Neural progenitor cell (in vitro differentiated cells): ENCODE measurements at regions not wholly inside any gene's neighbourhood (a gene's known extent, or its start where the extent isn't known, plus 50 kb on each side); places are given as distances from the start of the nearest gene placed in this dataset.

Source experiments
- DNase-seq: peaks from one replicate; pipeline ENCODE4 v3.0.0-alpha.2; 2016; ENCODE audit warnings: low spot score
- H2AFZ ChIP-seq: fragments of 200-600 bp; sonication (generic); replicated peaks from 2 replicates; pipeline ENCODE4 v1.6.1; 2016; ENCODE audit warnings: antibody characterized with exemption
- H3F3A ChIP-seq: fragments of 200-600 bp; sonication (generic); 2 replicates; pipeline ENCODE4 v1.6.1; 2016; ENCODE audit warnings: antibody characterized with exemption, low read depth
- H3K27ac ChIP-seq: fragments of 200-600 bp; sonication (generic); 2 replicates; pipeline ENCODE4 v1.5.1; 2016; ENCODE audit warnings: mild to moderate bottlenecking
- H3K27me3 ChIP-seq: fragments of 200-600 bp; sonication (generic); 2 replicates; pipeline ENCODE4 v1.6.1; 2016; ENCODE audit warnings: mild to moderate bottlenecking, moderate library complexity
- H3K36me3 ChIP-seq: fragments of 200-600 bp; sonication (generic); 2 replicates; pipeline ENCODE4 v1.5.1; 2016
- H3K4me1 ChIP-seq: fragments of 200-600 bp; sonication (generic); 2 replicates; pipeline ENCODE4 v1.6.1; 2016; ENCODE audit warnings: mixed run types
- H3K4me2 ChIP-seq: fragments of 200-600 bp; sonication (generic); 2 replicates; pipeline ENCODE4 v1.6.1; 2016
- H3K4me3 ChIP-seq: fragments of 200-600 bp; sonication (generic); 2 replicates; pipeline ENCODE4 v1.5.1; 2016
- H3K79me2 ChIP-seq: fragments of 200-600 bp; sonication (generic); 2 replicates; pipeline ENCODE4 v1.6.1; 2016; ENCODE audit warnings: low read depth
- H3K9ac ChIP-seq: fragments of 200-600 bp; sonication (generic); 2 replicates; pipeline ENCODE4 v1.6.1; 2016
- H3K9me3 ChIP-seq: fragments of 200-600 bp; sonication (generic); 2 replicates; pipeline ENCODE4 v1.5.1; 2016; ENCODE audit warnings: low read depth
- H4K20me1 ChIP-seq: fragments of 200-600 bp; sonication (generic); 2 replicates; pipeline ENCODE4 v1.6.1; 2016; ENCODE audit warnings: low read depth
- H3K27ac Mint-ChIP-seq: 3 replicates; pipeline ENCODE4 v1.8.0; 2021; ENCODE audit warnings: mixed read lengths
- H3K27me3 Mint-ChIP-seq: 2 replicates; pipeline ENCODE4 v1.8.0; 2022; ENCODE audit warnings: low read depth, mild to moderate bottlenecking, inconsistent platforms, moderate library complexity, mixed read lengths; ENCODE audit not compliant: insufficient read depth
- H3K36me3 Mint-ChIP-seq: 3 replicates; pipeline ENCODE4 v1.8.0; 2021; ENCODE audit warnings: mixed read lengths
- H3K4me1 Mint-ChIP-seq: 3 replicates; pipeline ENCODE4 v1.8.0; 2021; ENCODE audit warnings: mixed read lengths
- H3K4me3 Mint-ChIP-seq: 3 replicates; pipeline ENCODE4 v1.8.0; 2021; ENCODE audit warnings: mild to moderate bottlenecking, moderate library complexity, mixed read lengths
- H3K9me3 Mint-ChIP-seq: 3 replicates; pipeline ENCODE4 v1.8.0; 2020; ENCODE audit warnings: mixed read lengths
- EZH2 ChIP-seq: fragments of 200-600 bp; sonication (generic); IDR thresholded peaks from 2 replicates; pipeline ENCODE4 v1.6.1; 2017; ENCODE audit warnings: antibody characterized with exemption, mild to moderate bottlenecking, moderate library complexity
- EZH2phosphoT487 ChIP-seq: fragments of 200-600 bp; sonication (generic); IDR thresholded peaks from 2 replicates; pipeline ENCODE4 v1.6.1; 2017; ENCODE audit warnings: antibody characterized with exemption
- TF ChIP-seq, protein P1 (sequence below): fragments of 200-600 bp; sonication (generic); IDR thresholded peaks from 2 replicates; pipeline ENCODE4 v1.5.1; 2017; ENCODE audit warnings: antibody characterized with exemption, mild to moderate bottlenecking

DNA sequence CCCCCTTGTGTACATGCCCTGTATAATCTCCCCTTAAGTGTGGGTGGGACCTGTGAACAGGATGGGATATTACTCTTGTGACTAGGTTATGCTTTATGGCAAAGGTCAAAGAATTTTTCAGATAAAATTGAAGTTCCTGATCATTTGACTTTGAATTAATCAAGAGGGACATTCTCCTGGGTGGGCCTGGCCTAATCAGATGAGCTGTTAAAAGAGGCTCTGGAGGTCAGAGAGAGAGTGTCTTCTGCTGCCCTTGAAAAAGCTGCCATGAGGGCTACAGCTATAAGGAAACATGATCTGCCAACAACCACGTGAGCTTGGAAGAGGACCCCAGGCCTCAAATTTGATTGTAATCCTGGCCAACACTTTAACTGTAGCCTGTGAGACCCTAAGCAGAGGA lies 125.6 kb upstream of the CSF3R start:
- no peaks in the 10 kb centered on the region for H3K9me3 Mint-ChIP-seq
- DNase-seq = no peak
- no peaks in the 10 kb centered on the region for H3K9me3 ChIP-seq
- H3K36me3 Mint-ChIP-seq = no peaks in the 10 kb centered on the region
- no peaks in the 10 kb centered on the region for H4K20me1 ChIP-seq
- no peaks in the 10 kb centered on the region for H3K79me2 ChIP-seq
- H2AFZ ChIP-seq = no peak overlapping the region
- peaks cover 5% of the 10 kb centered on the region for H3K27me3 Mint-ChIP-seq
- no peak overlapping the region for H3K4me3 Mint-ChIP-seq
- no peaks in the 10 kb centered on the region for H3K27me3 ChIP-seq
- no peaks in the 10 kb centered on the region for H3K4me1 Mint-ChIP-seq
- H3K36me3 ChIP-seq = no peaks in the 10 kb centered on the region
- no peaks in the 10 kb centered on the region for H3F3A ChIP-seq
- H3K4me3 ChIP-seq = no peak overlapping the region
- no peak overlapping the region for H3K9ac ChIP-seq
- TF ChIP-seq EZH2 (no peak), EZH2phosphoT487 (no peak)
- TF ChIP-seq, protein P1, sequence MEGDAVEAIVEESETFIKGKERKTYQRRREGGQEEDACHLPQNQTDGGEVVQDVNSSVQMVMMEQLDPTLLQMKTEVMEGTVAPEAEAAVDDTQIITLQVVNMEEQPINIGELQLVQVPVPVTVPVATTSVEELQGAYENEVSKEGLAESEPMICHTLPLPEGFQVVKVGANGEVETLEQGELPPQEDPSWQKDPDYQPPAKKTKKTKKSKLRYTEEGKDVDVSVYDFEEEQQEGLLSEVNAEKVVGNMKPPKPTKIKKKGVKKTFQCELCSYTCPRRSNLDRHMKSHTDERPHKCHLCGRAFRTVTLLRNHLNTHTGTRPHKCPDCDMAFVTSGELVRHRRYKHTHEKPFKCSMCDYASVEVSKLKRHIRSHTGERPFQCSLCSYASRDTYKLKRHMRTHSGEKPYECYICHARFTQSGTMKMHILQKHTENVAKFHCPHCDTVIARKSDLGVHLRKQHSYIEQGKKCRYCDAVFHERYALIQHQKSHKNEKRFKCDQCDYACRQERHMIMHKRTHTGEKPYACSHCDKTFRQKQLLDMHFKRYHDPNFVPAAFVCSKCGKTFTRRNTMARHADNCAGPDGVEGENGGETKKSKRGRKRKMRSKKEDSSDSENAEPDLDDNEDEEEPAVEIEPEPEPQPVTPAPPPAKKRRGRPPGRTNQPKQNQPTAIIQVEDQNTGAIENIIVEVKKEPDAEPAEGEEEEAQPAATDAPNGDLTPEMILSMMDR = no peak
- H3K4me2 ChIP-seq = no peak overlapping the region
- no peak overlapping the region for H3K27ac Mint-ChIP-seq
- no peaks in the 10 kb centered on the region for H3K4me1 ChIP-seq
- H3K27ac ChIP-seq = no peak overlapping the region

DNA sequence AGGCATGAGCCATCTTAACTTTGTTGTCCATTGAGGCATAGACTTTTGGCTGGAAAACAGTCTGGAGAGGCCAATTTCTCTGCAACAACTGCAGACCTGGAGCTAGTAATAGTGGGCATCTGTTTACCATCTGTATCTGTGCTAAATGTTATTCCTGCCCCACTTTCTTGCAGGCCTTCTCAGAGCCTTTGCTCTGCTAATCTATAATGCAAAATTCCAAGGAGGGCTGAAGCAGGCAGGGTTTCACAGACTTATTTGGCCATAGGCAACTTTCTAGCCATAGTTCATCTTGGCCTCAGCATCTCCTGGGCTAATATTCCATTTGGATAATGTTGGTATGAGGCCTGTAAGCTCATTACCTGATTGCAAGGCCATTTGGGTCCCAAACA lies 124.5 kb upstream of the CSF3R start:
- Histone ChIP-seq H3K4me2 (no peak overlapping the region), H2AFZ (no peak overlapping the region), H3K36me3 (no peaks in the 10 kb centered on the region), H3K9ac (no peak overlapping the region), H3K4me3 (no peak overlapping the region), H3K79me2 (no peaks in the 10 kb centered on the region), H3K9me3 (no peaks in the 10 kb centered on the region), H3K27me3 (no peaks in the 10 kb centered on the region), H4K20me1 (no peaks in the 10 kb centered on the region), H3K4me1 (peaks cover 3% of the 10 kb centered on the region), H3F3A (no peaks in the 10 kb centered on the region), H3K27ac (no peak overlapping the region)
- Mint-ChIP-seq H3K4me3 (no peak overlapping the region), H3K9me3 (no peaks in the 10 kb centered on the region), H3K36me3 (no peaks in the 10 kb centered on the region), H3K4me1 (no peaks in the 10 kb centered on the region), H3K27me3 (peaks cover 8% of the 10 kb centered on the region), H3K27ac (no peak overlapping the region)
- TF ChIP-seq, protein P1 = no peak
- no peak for TF ChIP-seq EZH2phosphoT487
- no peak for TF ChIP-seq EZH2
- no peak for DNase-seq

DNA sequence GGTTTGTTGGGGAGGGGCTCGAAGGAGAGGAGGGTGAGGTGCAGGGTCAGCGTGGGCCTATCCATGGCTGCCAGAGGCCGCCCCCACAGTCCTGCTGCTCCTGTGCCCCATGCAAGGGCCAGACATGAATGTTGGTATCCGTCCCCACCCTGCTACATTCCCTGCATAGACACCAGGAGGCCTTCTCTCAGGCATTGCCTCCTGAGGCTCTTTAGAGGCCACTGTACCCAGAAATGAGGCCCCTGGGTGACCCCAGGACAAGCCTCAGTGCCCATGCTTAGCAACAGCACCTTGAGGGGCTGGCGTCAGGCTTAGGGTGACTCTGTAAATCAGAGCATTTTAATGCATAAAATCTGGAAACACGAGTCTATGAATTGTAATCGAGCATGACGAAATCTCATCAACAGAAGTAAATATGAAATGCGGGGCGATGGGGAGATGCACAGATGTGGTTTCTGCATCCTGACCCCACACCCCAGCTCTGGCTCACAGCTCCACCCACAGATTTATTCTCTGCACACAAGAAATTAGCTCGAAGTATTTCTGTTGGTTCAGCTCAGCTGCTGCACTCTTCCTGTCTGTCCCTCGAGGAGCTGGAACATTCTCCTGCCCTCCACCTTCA lies 124.0 kb upstream of the CSF3R start:
- Histone ChIP-seq H3K79me2 (no peaks in the 10 kb centered on the region), H3K4me1 (peaks cover 8% of the 10 kb centered on the region), H2AFZ (no peak overlapping the region), H3K4me3 (no peak overlapping the region), H3K9ac (no peak overlapping the region), H4K20me1 (no peaks in the 10 kb centered on the region), H3F3A (no peaks in the 10 kb centered on the region), H3K4me2 (no peak overlapping the region), H3K9me3 (no peaks in the 10 kb centered on the region), H3K36me3 (no peaks in the 10 kb centered on the region), H3K27ac (no peak overlapping the region), H3K27me3 (no peaks in the 10 kb centered on the region)
- no peak overlapping the region for H3K27ac Mint-ChIP-seq
- DNase-seq = no peak
- H3K9me3 Mint-ChIP-seq = no peaks in the 10 kb centered on the region
- H3K27me3 Mint-ChIP-seq = peaks cover 6% of the 10 kb centered on the region
- no peaks in the 10 kb centered on the region for H3K36me3 Mint-ChIP-seq
- no peak overlapping the region for H3K4me3 Mint-ChIP-seq
- TF ChIP-seq EZH2 (no peak), EZH2phosphoT487 (no peak)
- TF ChIP-seq, protein P1 = no peak
- H3K4me1 Mint-ChIP-seq = no peaks in the 10 kb centered on the region
